B cell (primary cell): ENCODE measurements at regions not wholly inside any gene's neighbourhood (a gene's known extent, or its start where the extent isn't known, plus 50 kb on each side); places are given as distances from the start of the nearest gene placed in this dataset.
"Not testable (repeated sequence)": the region's sequence is repeated elsewhere in the genome, so short reads cannot be mapped to it uniquely, and the experiment has no call there.

Experiments
- ATAC-seq: fragments of 200-7000 bp; cut with Tn5 transposase; one replicate; pipeline ENCODE4 v1.10.0; 2021; ENCODE audit warnings: low read depth, mild to moderate bottlenecking, moderate number of reproducible peaks, moderate library complexity
- CTCF ChIA-PET: fragments of 350-600 bp; sonication (Branson Sonifier 250); formaldehyde crosslinking; loops from one replicate; lab custom pipeline; 2021; ENCODE audit warnings: antibody characterized with exemption, inconsistent platforms; lab: Charles Lee
- POLR2A ChIA-PET: fragments of 350-600 bp; sonication (Branson Sonifier 250); formaldehyde crosslinking; loops from one replicate; lab custom pipeline; 2021; ENCODE audit warnings: antibody characterized with exemption; lab: Charles Lee
- DNase-seq: peaks from one replicate; pipeline ENCODE4 v3.0.0; 2013
- H2AFZ ChIP-seq: 2 replicates; pipeline ENCODE4 v1.6.1; 2012; ENCODE audit warnings: mild to moderate bottlenecking, low read depth, low read length; ENCODE audit not compliant: insufficient read depth, poor library complexity, severe bottlenecking
- H3K27ac ChIP-seq, 2 donors: 1 replicate in 1 of 2; 2 replicates in 1 of 2; pipeline ENCODE4 v1.5.1; 2012 to 2013; ENCODE audit warnings: low read length in 2 of 2, mild to moderate bottlenecking in 2 of 2, moderate library complexity in 1 of 2
- H3K27me3 ChIP-seq, 4 experiments: fragments of 200-600 bp in 1 of 4; sonication (generic) in 1 of 4; replicated peaks in 1 of 4; 1 replicate in 2 of 4; 2 replicates in 2 of 4; pipeline versions ENCODE4 v1.6.1 to v1.7.0; 2013 to 2016; ENCODE audit warnings: low read length in 3 of 4, mild to moderate bottlenecking in 2 of 4, mixed read lengths in 1 of 4, moderate library complexity in 1 of 4; ENCODE audit not compliant: insufficient read depth in 4 of 4, control insufficient read depth in 3 of 4; ENCODE audit errors: control extremely low read depth in 1 of 4
- H3K36me3 ChIP-seq, 2 experiments: replicated peaks in 1 of 2; 1 replicate in 1 of 2; 2 replicates in 1 of 2; pipeline versions ENCODE4 v1.6.1 to v1.7.1; 2013; ENCODE audit warnings: low read length in 1 of 2; ENCODE audit not compliant: insufficient read depth in 2 of 2, control insufficient read depth in 1 of 2; ENCODE audit errors: control extremely low read depth in 1 of 2, extremely low read depth in 1 of 2
- H3K4me1 ChIP-seq, 2 donors: fragments of 200-600 bp in 1 of 2; sonication (generic) in 1 of 2; 1 replicate in 1 of 2; 2 replicates in 1 of 2; pipeline versions ENCODE4 v1.5.1 to v1.6.1; 2013 to 2017; ENCODE audit warnings: low read length in 2 of 2; ENCODE audit not compliant: control insufficient read depth in 2 of 2, insufficient read depth in 2 of 2
- H3K4me2 ChIP-seq: replicated peaks from 2 replicates; pipeline ENCODE3; 2012; ENCODE audit warnings: mild to moderate bottlenecking, low read depth, low read length; ENCODE audit not compliant: poor library complexity, severe bottlenecking
- H3K4me3 ChIP-seq, 5 experiments: fragments of 200-600 bp in 1 of 5; sonication (generic) in 1 of 5; 1 replicate in 3 of 5; 2 replicates in 2 of 5; pipeline versions ENCODE4 v1.5.1 to v1.7.0; 2011 to 2016; ENCODE audit warnings: low read length in 4 of 5, mild to moderate bottlenecking in 4 of 5, low read depth in 2 of 5, control low read depth in 1 of 5, moderate library complexity in 1 of 5; ENCODE audit not compliant: insufficient read depth in 1 of 5; ENCODE audit errors: control extremely low read depth in 1 of 5, extremely low read depth in 1 of 5
- H3K79me2 ChIP-seq: fragments of 200-600 bp; sonication (generic); one replicate; pipeline ENCODE4 v1.6.0; 2016; ENCODE audit warnings: low read length; ENCODE audit not compliant: control insufficient read depth, insufficient read depth
- H3K9ac ChIP-seq: fragments of 200-600 bp; sonication (generic); 2 replicates; pipeline ENCODE4 v1.6.1; 2017; ENCODE audit warnings: mild to moderate bottlenecking, low read length, moderate library complexity
- H3K9me3 ChIP-seq, 3 donors: one replicate each; pipeline versions ENCODE4 v1.6.1 to v1.7.1; 2013; ENCODE audit warnings: low read length in 2 of 3; ENCODE audit not compliant: control insufficient read depth in 2 of 3, insufficient read depth in 1 of 3; ENCODE audit errors: control extremely low read depth in 1 of 3
- H4K20me1 ChIP-seq: 2 replicates; pipeline ENCODE4 v1.6.0; 2012; ENCODE audit warnings: mild to moderate bottlenecking, low read length; ENCODE audit not compliant: insufficient read depth, control insufficient read depth, poor library complexity, severe bottlenecking
- H3K27ac Mint-ChIP-seq: one replicate; pipeline ENCODE4 v1.8.0; 2021; ENCODE audit warnings: mixed read lengths
- H3K27me3 Mint-ChIP-seq: one replicate; pipeline ENCODE4 v1.8.0; 2021; ENCODE audit warnings: mixed read lengths
- H3K4me1 Mint-ChIP-seq: one replicate; pipeline ENCODE4 v1.8.0; 2021; ENCODE audit warnings: mixed read lengths
- H3K4me3 Mint-ChIP-seq: one replicate; pipeline ENCODE4 v1.8.0; 2021; ENCODE audit warnings: mixed read lengths
- H3K9me3 Mint-ChIP-seq: one replicate; pipeline ENCODE4 v1.8.0; 2022; ENCODE audit warnings: mixed read lengths; ENCODE audit not compliant: insufficient read depth
- CTCF ChIP-seq: fragments of 200-600 bp; IDR thresholded peaks from one replicate; pipeline ENCODE4 v1.8.0; 2022; ENCODE audit warnings: antibody characterized with exemption, mild to moderate bottlenecking
- EZH2 ChIP-seq: IDR thresholded peaks from 2 replicates; pipeline ENCODE4 v1.6.1; 2012; ENCODE audit warnings: borderline replicate concordance, low read depth, mild to moderate bottlenecking, moderate library complexity, low read length; ENCODE audit not compliant: insufficient read depth, poor library complexity, severe bottlenecking
- WGBS: methylation state at CpG from one replicate; pipeline ENCODE4 v1.1.5; 2013; ENCODE audit warnings: missing lambda C conversion rate; ENCODE audit not compliant: insufficient coverage; 5-methylcytosine and 5-hydroxymethylcytosine counted together
- intact Hi-C: fragments of 100-400 bp; cut with micrococcal nuclease; formaldehyde crosslinking; loops from one replicate; pipeline ENCODE4 v1.10.0; 2022

- ChIA-PET POLR2A (no interaction called here), CTCF (interaction anchor here (1.2 kb wide), 1 partner anchor 9 kb away, joined by 4 read pairs; no protein-coding TSS in a partner anchor)
- no peak overlapping the region for H3K4me3 Mint-ChIP-seq
- H2AFZ ChIP-seq, result no peak overlapping the region
- no peak overlapping the region for H3K27ac Mint-ChIP-seq
- H3K79me2 ChIP-seq, result no peaks in the 10 kb centered on the region
- H3K27me3 ChIP-seq, result peaks cover 0 to 13% (median 3%) of the 10 kb centered on the region in 4 experiments
- H4K20me1 ChIP-seq, result no peaks in the 10 kb centered on the region
- H3K4me3 ChIP-seq, result no peak overlapping the region
- no peak overlapping the region for H3K4me2 ChIP-seq
- no peaks in the 10 kb centered on the region for H3K9me3 Mint-ChIP-seq
- H3K9me3 ChIP-seq, result no peaks in the 10 kb centered on the region
- peaks cover 25% of the 10 kb centered on the region for H3K27me3 Mint-ChIP-seq
- no peak overlapping the region for H3K9ac ChIP-seq
- ATAC-seq (no peak), DNase-seq (no peak)
- no peaks in the 10 kb centered on the region for H3K36me3 ChIP-seq
- H3K4me1 Mint-ChIP-seq, result no peaks in the 10 kb centered on the region
- no peaks in the 10 kb centered on the region for H3K4me1 ChIP-seq
- no peak overlapping the region for H3K27ac ChIP-seq
- no peak for TF ChIP-seq CTCF
- TF ChIP-seq EZH2, result no peak
- intact Hi-C loops, result no loop called here
- 71% methylated on average over 3 of the region's 7 CpGs for WGBS
Observed at GRCh38 chr11:112538534-112539280, 278.0 kb upstream of the PLET1 start.

- H3K9me3 Mint-ChIP-seq, H3K4me1 ChIP-seq, H3K9me3 ChIP-seq, H3K4me2 ChIP-seq, ATAC-seq, H3K27ac Mint-ChIP-seq, DNase-seq, H3K36me3 ChIP-seq, H3K9ac ChIP-seq, H3K4me1 Mint-ChIP-seq, H3K4me3 Mint-ChIP-seq, H3K27ac ChIP-seq, intact Hi-C loops, POLR2A ChIA-PET, H3K4me3 ChIP-seq, H4K20me1 ChIP-seq, H3K79me2 ChIP-seq, H2AFZ ChIP-seq: not testable (repeated sequence)
- no CpG with 5 or more reads among the region's 1 CpG for WGBS
- peaks cover 25% of the 10 kb centered on the region for H3K27me3 Mint-ChIP-seq
- CTCF ChIA-PET, result interaction anchor here (1.2 kb wide), 1 partner anchor 9 kb away, joined by 4 read pairs; no protein-coding TSS in a partner anchor
- peaks cover 0 to 13% (median 3%) of the 10 kb centered on the region in 4 experiments for H3K27me3 ChIP-seq
Observed at GRCh38 chr11:112539281-112539555, 278.6 kb upstream of the PLET1 start.
